Smooth muscle cell (in vitro differentiated cells): ENCODE measurements at regions not wholly inside any gene's neighbourhood (a gene's known extent, or its start where the extent isn't known, plus 50 kb on each side); places are given as distances from the start of the nearest gene placed in this dataset.

ENCODE experiments used
- DNase-seq: peaks from one replicate; lab custom pipeline; 2025; ENCODE audit not compliant: unreplicated experiment; lab: John Stamatoyannopoulos, UW
- H2AFZ ChIP-seq: fragments of 200-600 bp; sonication (generic); 2 replicates; pipeline ENCODE4 v1.6.0; 2016; ENCODE audit warnings: antibody characterized with exemption, low read depth, mild to moderate bottlenecking
- H3F3A ChIP-seq: fragments of 200-600 bp; sonication (generic); 2 replicates; pipeline ENCODE4 v1.6.0; 2017; ENCODE audit warnings: antibody characterized with exemption, low read depth
- H3K27ac ChIP-seq: fragments of 200-600 bp; sonication (generic); 2 replicates; pipeline ENCODE4 v1.5.1; 2016; ENCODE audit warnings: low read depth, mild to moderate bottlenecking
- H3K27me3 ChIP-seq: fragments of 200-600 bp; sonication (generic); 2 replicates; pipeline ENCODE4 v1.6.1; 2016; ENCODE audit warnings: low read depth, mild to moderate bottlenecking
- H3K36me3 ChIP-seq: fragments of 200-600 bp; sonication (generic); 2 replicates; pipeline ENCODE4 v1.5.1; 2016; ENCODE audit warnings: low read depth
- H3K4me1 ChIP-seq: fragments of 200-600 bp; sonication (generic); 2 replicates; pipeline ENCODE4 v1.5.1; 2016; ENCODE audit warnings: low read depth
- H3K4me2 ChIP-seq: fragments of 200-600 bp; sonication (generic); 2 replicates; pipeline ENCODE4 v1.6.0; 2016; ENCODE audit warnings: mild to moderate bottlenecking
- H3K4me3 ChIP-seq: fragments of 200-600 bp; sonication (generic); 2 replicates; pipeline ENCODE4 v1.5.1; 2016; ENCODE audit warnings: mild to moderate bottlenecking
- H3K79me2 ChIP-seq: fragments of 200-600 bp; sonication (generic); 2 replicates; pipeline ENCODE4 v1.6.0; 2016; ENCODE audit warnings: low read depth, mild to moderate bottlenecking
- H3K9ac ChIP-seq: fragments of 200-600 bp; sonication (generic); 2 replicates; pipeline ENCODE4 v1.6.0; 2016; ENCODE audit warnings: low read depth
- H3K9me3 ChIP-seq: fragments of 200-600 bp; sonication (generic); replicated peaks from 2 replicates; pipeline ENCODE4 v1.5.1; 2016; ENCODE audit warnings: low read depth
- H4K20me1 ChIP-seq: fragments of 200-600 bp; sonication (generic); 2 replicates; pipeline ENCODE4 v1.6.0; 2016; ENCODE audit warnings: low read depth
- WGBS: methylation state at CpG from one replicate; pipeline ENCODE4 v1.1.7; 2016; ENCODE audit warnings: low lambda C conversion rate; 5-methylcytosine and 5-hydroxymethylcytosine counted together
- TF ChIP-seq, protein P1 (sequence below): fragments of 200-600 bp; sonication (generic); IDR thresholded peaks from 2 replicates; pipeline ENCODE4 v1.5.1; 2017; ENCODE audit warnings: borderline replicate concordance, mild to moderate bottlenecking, antibody characterized with exemption; ENCODE audit not compliant: insufficient read depth, poor library complexity, severe bottlenecking

GRCh38 chr17:74078363-74078941, 125.0 kb upstream of the RPL38 start:
- Histone ChIP-seq H2AFZ (no peak overlapping the region), H3K4me2 (no peak overlapping the region), H3K36me3 (no peaks in the 10 kb centered on the region), H3K9ac (no peak overlapping the region), H3K4me3 (no peak overlapping the region), H3K9me3 (no peaks in the 10 kb centered on the region), H3K79me2 (no peaks in the 10 kb centered on the region), H3K27me3 (peaks cover 18% of the 10 kb centered on the region), H4K20me1 (no peaks in the 10 kb centered on the region), H3K4me1 (no peaks in the 10 kb centered on the region), H3F3A (no peaks in the 10 kb centered on the region), H3K27ac (no peak overlapping the region)
- DNase-seq: no peak
- TF ChIP-seq, protein P1, sequence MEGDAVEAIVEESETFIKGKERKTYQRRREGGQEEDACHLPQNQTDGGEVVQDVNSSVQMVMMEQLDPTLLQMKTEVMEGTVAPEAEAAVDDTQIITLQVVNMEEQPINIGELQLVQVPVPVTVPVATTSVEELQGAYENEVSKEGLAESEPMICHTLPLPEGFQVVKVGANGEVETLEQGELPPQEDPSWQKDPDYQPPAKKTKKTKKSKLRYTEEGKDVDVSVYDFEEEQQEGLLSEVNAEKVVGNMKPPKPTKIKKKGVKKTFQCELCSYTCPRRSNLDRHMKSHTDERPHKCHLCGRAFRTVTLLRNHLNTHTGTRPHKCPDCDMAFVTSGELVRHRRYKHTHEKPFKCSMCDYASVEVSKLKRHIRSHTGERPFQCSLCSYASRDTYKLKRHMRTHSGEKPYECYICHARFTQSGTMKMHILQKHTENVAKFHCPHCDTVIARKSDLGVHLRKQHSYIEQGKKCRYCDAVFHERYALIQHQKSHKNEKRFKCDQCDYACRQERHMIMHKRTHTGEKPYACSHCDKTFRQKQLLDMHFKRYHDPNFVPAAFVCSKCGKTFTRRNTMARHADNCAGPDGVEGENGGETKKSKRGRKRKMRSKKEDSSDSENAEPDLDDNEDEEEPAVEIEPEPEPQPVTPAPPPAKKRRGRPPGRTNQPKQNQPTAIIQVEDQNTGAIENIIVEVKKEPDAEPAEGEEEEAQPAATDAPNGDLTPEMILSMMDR: no peak
- 84% methylated on average over 12 of the region's 12 CpGs for WGBS

DNA sequence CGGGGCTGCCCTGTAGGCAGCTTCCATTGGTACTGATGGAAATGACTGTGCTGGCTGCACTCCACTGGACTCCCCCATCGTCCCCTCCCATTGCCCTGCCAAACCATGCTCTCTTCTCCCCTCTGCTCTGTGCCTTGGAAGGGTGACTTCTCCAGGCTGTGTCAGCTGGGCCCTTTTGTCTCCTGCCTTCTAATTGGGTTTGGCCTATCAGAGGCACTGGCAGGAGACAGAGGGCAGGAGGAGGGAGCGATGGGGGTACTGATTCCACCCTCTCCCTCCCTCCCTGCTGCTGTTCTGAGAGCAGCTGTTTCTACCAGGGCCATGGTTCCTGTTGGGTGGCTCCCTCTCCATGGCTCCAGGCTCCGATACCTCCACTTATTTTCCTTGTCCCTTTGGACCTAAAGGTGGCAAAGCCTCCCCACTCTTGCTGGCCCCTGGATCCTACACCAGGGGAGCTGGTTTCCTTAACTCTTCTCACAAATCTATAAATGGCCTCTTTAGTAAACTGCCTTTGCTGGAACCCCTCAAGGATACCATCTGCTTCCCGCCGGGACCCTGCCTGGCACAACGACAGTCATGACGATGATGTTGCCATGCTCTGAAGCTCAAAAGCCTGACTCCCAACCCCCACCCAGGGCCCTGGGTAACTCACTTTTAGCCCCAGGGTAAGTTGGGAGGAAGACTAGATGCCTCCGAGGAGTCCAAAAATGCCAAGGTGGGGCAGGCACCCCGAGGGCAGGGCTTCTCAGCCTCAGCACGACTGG, 123.8 kb upstream of the RPL38 start:
- WGBS: 92% methylated on average over 11 of the region's 11 CpGs
- no peak for DNase-seq
- Histone ChIP-seq H2AFZ (no peak overlapping the region), H3K4me3 (no peak overlapping the region), H3K4me1 (no peaks in the 10 kb centered on the region), H3K9me3 (no peaks in the 10 kb centered on the region), H3K36me3 (no peaks in the 10 kb centered on the region), H3K27me3 (peaks cover 18% of the 10 kb centered on the region), H3K9ac (no peak overlapping the region), H3K79me2 (no peaks in the 10 kb centered on the region), H3K4me2 (no peak overlapping the region), H3F3A (no peaks in the 10 kb centered on the region), H3K27ac (no peak overlapping the region), H4K20me1 (no peaks in the 10 kb centered on the region)
- TF ChIP-seq, protein P1: no peak

GRCh38 chr17:74080656-74081582, 122.6 kb upstream of the RPL38 start:
- Histone ChIP-seq H3K4me3 (no peak overlapping the region), H3K4me1 (no peaks in the 10 kb centered on the region), H3K79me2 (no peaks in the 10 kb centered on the region), H3K9me3 (no peaks in the 10 kb centered on the region), H3K27me3 (peaks cover 18% of the 10 kb centered on the region), H3K4me2 (no peak overlapping the region), H3F3A (no peaks in the 10 kb centered on the region), H3K36me3 (no peaks in the 10 kb centered on the region), H2AFZ (no peak overlapping the region), H3K27ac (no peak overlapping the region), H4K20me1 (no peaks in the 10 kb centered on the region), H3K9ac (no peak overlapping the region)
- TF ChIP-seq, protein P1: no peak
- 90% methylated on average over 19 of the region's 21 CpGs for WGBS
- no peak for DNase-seq
